Activated CD8-positive, alpha-beta memory T cell treated with anti-CD3 and anti-CD28 coated beads, Interleukin-2, amount 50 U/mL, for 4 hours (primary cell): ENCODE measurements at regions not wholly inside any gene's neighbourhood (a gene's known extent, or its start where the extent isn't known, plus 50 kb on each side); places are given as distances from the start of the nearest gene placed in this dataset.

Source experiments
- DNase-seq: peaks from one replicate; pipeline ENCODE4 v3.0.0-alpha.2; 2020

- no peak for DNase-seq
Observed at GRCh38 chr2:240287496-240288086, 147.1 kb upstream of the OTOS start.

GRCh38 chr2:240288087-240288521 lies 147.4 kb upstream of the GPC1 start:
- no peak for DNase-seq

- DNase-seq: no peak
Observed at GRCh38 chr2:240289701-240290431, 145.6 kb upstream of the GPC1 start.

GRCh38 chr2:240290432-240291336 lies 144.8 kb upstream of the GPC1 start:
- DNase-seq: no peak

- no peak for DNase-seq
Observed at GRCh38 chr2:240291337-240292034, 144.0 kb upstream of the GPC1 start.

- DNase-seq: no peak
Observed at GRCh38 chr2:240292035-240292574, 143.4 kb upstream of the GPC1 start.

GRCh38 chr2:240292619-240293525 lies 142.6 kb upstream of the GPC1 start:
- DNase-seq: no peak

GRCh38 chr2:240293557-240294461 lies 141.7 kb upstream of the GPC1 start:
- DNase-seq: no peak

- no peak for DNase-seq
Observed at GRCh38 chr2:240294514-240294913, 140.9 kb upstream of the GPC1 start.

GRCh38 chr2:240295256-240296103 lies 140.0 kb upstream of the GPC1 start:
- DNase-seq: no peak

- DNase-seq: no peak
Observed at GRCh38 chr2:240296104-240296406, 139.4 kb upstream of the GPC1 start.

GRCh38 chr2:240296476-240297255 lies 138.8 kb upstream of the GPC1 start:
- no peak for DNase-seq

- no peak for DNase-seq
Observed at GRCh38 chr2:240297256-240298116, 138.0 kb upstream of the GPC1 start.

- no peak for DNase-seq
Observed at GRCh38 chr2:240298117-240298790, 137.2 kb upstream of the GPC1 start.

GRCh38 chr2:240298803-240299709 lies 136.4 kb upstream of the GPC1 start:
- no peak for DNase-seq

- DNase-seq: no peak
Observed at GRCh38 chr2:240299710-240300068, 135.8 kb upstream of the GPC1 start.
